ENCODE measurements at regions not wholly inside any gene's neighbourhood (a gene's known extent, or its start where the extent isn't known, plus 50 kb on each side); places are given as distances from the start of the nearest gene placed in this dataset.

- ChIA-PET POLR2A (no interaction called here), CTCF (no interaction called here)
- H3K27me3 ChIP-seq (ENCODE audit: control insufficient read depth, insufficient read depth, low read length): no peaks in the 10 kb centered on the region
- no peaks in the 10 kb centered on the region for H3K36me3 ChIP-seq (ENCODE audit: control insufficient read depth, insufficient read depth, low read length)
- H3K4me3 ChIP-seq (ENCODE audit: low read depth, low read length): no peak overlapping the region
- no peak for TF ChIP-seq CTCF (IDR thresholded peaks at IDR 0.05; ENCODE audit: insufficient read depth, low read depth, low read length)
- no peak for DNase-seq (ENCODE audit: low read depth)
Measured at GRCh38 chr18:77993188-77993981, 743.7 kb downstream of the GALR1 start.

- no peak for DNase-seq (ENCODE audit: low read depth)
- CTCF ChIA-PET: no interaction called here
- POLR2A ChIA-PET: no interaction called here
Measured at GRCh38 chr18:77995593-77995992, 745.9 kb downstream of the GALR1 start.

GRCh38 chr18:77996737-77997136 is 747.1 kb downstream of the GALR1 start:
- DNase-seq (ENCODE audit: low read depth): no peak
- CTCF ChIA-PET: no interaction called here
- H3K4me3 ChIP-seq (ENCODE audit: low read depth, low read length): no peak overlapping the region
- TF ChIP-seq CTCF (IDR thresholded peaks at IDR 0.05; ENCODE audit: insufficient read depth, low read depth, low read length): no peak
- POLR2A ChIA-PET: no interaction called here
- H3K36me3 ChIP-seq (ENCODE audit: control insufficient read depth, insufficient read depth, low read length): no peaks in the 10 kb centered on the region
- no peaks in the 10 kb centered on the region for H3K27me3 ChIP-seq (ENCODE audit: control insufficient read depth, insufficient read depth, low read length)

More at GRCh38 chr18:77995593-77995992, 745.9 kb downstream of the GALR1 start:
- H3K27me3 ChIP-seq (ENCODE audit: control insufficient read depth, insufficient read depth, low read length): no peaks in the 10 kb centered on the region
- H3K4me3 ChIP-seq (ENCODE audit: low read depth, low read length): no peak overlapping the region
- no peaks in the 10 kb centered on the region for H3K36me3 ChIP-seq (ENCODE audit: control insufficient read depth, insufficient read depth, low read length)
- TF ChIP-seq CTCF (IDR thresholded peaks at IDR 0.05; ENCODE audit: insufficient read depth, low read depth, low read length): no peak

GRCh38 chr18:78001811-78002210 is 752.2 kb downstream of the GALR1 start:
- H3K36me3 ChIP-seq (ENCODE audit: control insufficient read depth, insufficient read depth, low read length): no peaks in the 10 kb centered on the region
- no peaks in the 10 kb centered on the region for H3K27me3 ChIP-seq (ENCODE audit: control insufficient read depth, insufficient read depth, low read length)
- DNase-seq (ENCODE audit: low read depth): no peak
- H3K4me3 ChIP-seq (ENCODE audit: low read depth, low read length): no peak overlapping the region
- ChIA-PET CTCF (no interaction called here), POLR2A (no interaction called here)
- TF ChIP-seq CTCF (IDR thresholded peaks at IDR 0.05; ENCODE audit: insufficient read depth, low read depth, low read length): no peak

GRCh38 chr18:78006006-78006773 is 756.5 kb downstream of the GALR1 start:
- no peaks in the 10 kb centered on the region for H3K27me3 ChIP-seq (ENCODE audit: control insufficient read depth, insufficient read depth, low read length)
- POLR2A ChIA-PET: no interaction called here
- no peak overlapping the region for H3K4me3 ChIP-seq (ENCODE audit: low read depth, low read length)
- no peak for TF ChIP-seq CTCF (IDR thresholded peaks at IDR 0.05; ENCODE audit: insufficient read depth, low read depth, low read length)
- no peaks in the 10 kb centered on the region for H3K36me3 ChIP-seq (ENCODE audit: control insufficient read depth, insufficient read depth, low read length)
- CTCF ChIA-PET: no interaction called here
- no peak for DNase-seq (ENCODE audit: low read depth)
